ENCODE measurements at regions not wholly inside any gene's neighbourhood (a gene's known extent, or its start where the extent isn't known, plus 50 kb on each side); places are given as distances from the start of the nearest gene placed in this dataset.

DNA sequence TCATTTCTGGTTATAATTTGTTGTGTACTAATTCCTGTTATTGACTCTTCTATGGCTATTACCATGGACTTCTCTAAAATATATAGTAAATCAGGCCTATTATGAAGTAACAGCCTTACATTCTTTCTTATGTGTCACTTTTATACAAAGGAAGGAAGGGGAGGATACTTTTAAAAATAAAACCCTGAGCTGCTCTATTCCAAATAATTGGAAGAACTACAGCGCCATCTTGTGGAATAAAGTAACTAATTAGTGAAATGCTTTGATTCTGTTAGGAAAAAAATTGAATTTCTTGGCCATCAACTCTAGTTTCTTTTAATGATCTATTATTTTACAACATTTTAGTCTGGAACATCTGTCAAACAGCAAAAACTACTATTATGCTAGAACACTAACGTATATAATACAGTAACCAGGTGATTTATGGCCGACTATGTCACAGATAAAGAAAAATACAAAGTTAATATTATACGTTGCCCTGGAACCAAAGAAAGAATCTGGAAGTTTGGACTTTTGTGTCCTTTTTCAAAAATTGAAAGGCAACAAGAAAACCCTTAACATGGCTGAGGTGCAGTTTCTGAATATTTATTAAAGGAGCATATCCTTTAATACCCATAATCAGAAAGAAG, 55.0 kb upstream of the NELL2 start:
- H3K36me3 Mint-ChIP-seq (ENCODE audit: insufficient read depth, unreplicated experiment): no peaks in the 10 kb centered on the region
- H3K4me1 Mint-ChIP-seq (ENCODE audit: low read depth, unreplicated experiment): no peaks in the 10 kb centered on the region
- no peak for DNase-seq
- CTCF ChIA-PET: interaction anchor here (0.9 to 1.5 kb wide), 3 partner anchors 156 to 916 kb away, joined by 4 to 9 read pairs (median 4); no protein-coding TSS in a partner anchor
- no peaks in the 10 kb centered on the region for H3K27me3 Mint-ChIP-seq (ENCODE audit: unreplicated experiment)
- no peak overlapping the region for H3K27ac Mint-ChIP-seq (ENCODE audit: unreplicated experiment)
- H3K9me3 Mint-ChIP-seq (ENCODE audit: low read depth, unreplicated experiment): no peaks in the 10 kb centered on the region
- no peak overlapping the region for H3K4me3 Mint-ChIP-seq (ENCODE audit: low read depth, unreplicated experiment)
- BruUV-seq (replicated peaks): no TSS peak
- intact Hi-C loops (cut with micrococcal nuclease; ENCODE audit: unreplicated experiment): loop anchor here (1.0 to 5.0 kb wide), 3 partner anchors 156 to 974 kb away; no protein-coding TSS in a partner anchor
- TF ChIP-seq, protein P1, sequence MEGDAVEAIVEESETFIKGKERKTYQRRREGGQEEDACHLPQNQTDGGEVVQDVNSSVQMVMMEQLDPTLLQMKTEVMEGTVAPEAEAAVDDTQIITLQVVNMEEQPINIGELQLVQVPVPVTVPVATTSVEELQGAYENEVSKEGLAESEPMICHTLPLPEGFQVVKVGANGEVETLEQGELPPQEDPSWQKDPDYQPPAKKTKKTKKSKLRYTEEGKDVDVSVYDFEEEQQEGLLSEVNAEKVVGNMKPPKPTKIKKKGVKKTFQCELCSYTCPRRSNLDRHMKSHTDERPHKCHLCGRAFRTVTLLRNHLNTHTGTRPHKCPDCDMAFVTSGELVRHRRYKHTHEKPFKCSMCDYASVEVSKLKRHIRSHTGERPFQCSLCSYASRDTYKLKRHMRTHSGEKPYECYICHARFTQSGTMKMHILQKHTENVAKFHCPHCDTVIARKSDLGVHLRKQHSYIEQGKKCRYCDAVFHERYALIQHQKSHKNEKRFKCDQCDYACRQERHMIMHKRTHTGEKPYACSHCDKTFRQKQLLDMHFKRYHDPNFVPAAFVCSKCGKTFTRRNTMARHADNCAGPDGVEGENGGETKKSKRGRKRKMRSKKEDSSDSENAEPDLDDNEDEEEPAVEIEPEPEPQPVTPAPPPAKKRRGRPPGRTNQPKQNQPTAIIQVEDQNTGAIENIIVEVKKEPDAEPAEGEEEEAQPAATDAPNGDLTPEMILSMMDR (IDR thresholded peaks at IDR 0.05; ENCODE audit: unreplicated experiment): peak; percentile 24

DNA sequence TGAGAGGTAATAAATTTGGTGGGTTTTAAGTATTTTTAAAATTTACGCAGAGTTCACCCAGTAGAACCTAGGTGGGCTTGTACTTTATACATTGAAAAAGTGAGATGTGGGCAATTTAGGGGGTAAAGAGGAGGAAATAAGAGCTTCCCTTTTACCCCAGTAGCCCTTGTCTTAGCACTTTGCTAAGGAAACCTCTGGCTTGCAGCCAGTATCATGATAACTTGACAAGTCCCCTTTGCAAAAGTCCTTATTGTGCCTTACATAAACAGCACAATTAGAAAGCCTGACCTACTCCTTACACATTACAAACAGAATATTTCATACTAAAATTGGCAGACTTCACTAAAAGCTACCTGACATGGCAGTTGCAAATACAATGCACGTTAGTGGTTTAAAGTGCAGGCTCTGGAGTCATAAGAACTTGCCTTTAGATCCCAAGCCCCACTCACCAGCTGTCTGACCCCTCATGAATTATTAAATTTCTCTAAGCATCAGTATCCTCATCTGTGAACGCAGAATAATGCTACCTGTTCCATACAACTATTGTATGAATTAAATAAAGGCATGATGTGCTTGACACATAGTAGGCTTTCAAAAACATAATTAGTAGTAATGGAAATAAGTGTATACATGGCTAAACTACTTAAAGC, 53.2 kb upstream of the NELL2 start:
- no peak overlapping the region for H3K4me3 Mint-ChIP-seq (ENCODE audit: low read depth, unreplicated experiment)
- DNase-seq: no peak
- H3K36me3 Mint-ChIP-seq (ENCODE audit: insufficient read depth, unreplicated experiment): no peaks in the 10 kb centered on the region
- intact Hi-C loops (cut with micrococcal nuclease; ENCODE audit: unreplicated experiment): loop anchor here (1.0 to 10.0 kb wide), 2 partner anchors 117 to 615 kb away; no protein-coding TSS in a partner anchor
- CTCF ChIA-PET: no interaction called here
- no peaks in the 10 kb centered on the region for H3K27me3 Mint-ChIP-seq (ENCODE audit: unreplicated experiment)
- no peaks in the 10 kb centered on the region for H3K4me1 Mint-ChIP-seq (ENCODE audit: low read depth, unreplicated experiment)
- no peaks in the 10 kb centered on the region for H3K9me3 Mint-ChIP-seq (ENCODE audit: low read depth, unreplicated experiment)
- TF ChIP-seq, protein P1 (IDR thresholded peaks at IDR 0.05; ENCODE audit: unreplicated experiment): no peak
- no peak overlapping the region for H3K27ac Mint-ChIP-seq (ENCODE audit: unreplicated experiment)
- no TSS peak for BruUV-seq (replicated peaks)
